Medulla oblongata (tissue), 1 donor: ENCODE measurements at regions not wholly inside any gene's neighbourhood (a gene's known extent, or its start where the extent isn't known, plus 50 kb on each side); places are given as distances from the start of the nearest gene placed in this dataset.

Experiments
- DNase-seq: peaks from one replicate; pipeline ENCODE4 v3.0.0-alpha.2; 2015; ENCODE audit errors: extremely low spot score

GRCh38 chr2:236871500-236872001 lies 214.1 kb upstream of the COPS8 start:
- peak; percentile 84 for DNase-seq

- peak; percentile 42 for DNase-seq
Observed at GRCh38 chr2:236872015-236872414, 213.7 kb upstream of the COPS8 start.

GRCh38 chr2:236872981-236873380 lies 212.7 kb upstream of the COPS8 start:
- no peak for DNase-seq

GRCh38 chr2:236873636-236874035 lies 212.1 kb upstream of the COPS8 start:
- no peak for DNase-seq

GRCh38 chr2:236874866-236875481 lies 210.7 kb upstream of the COPS8 start:
- DNase-seq = no peak

- no peak for DNase-seq
Observed at GRCh38 chr2:236875906-236876505, 209.7 kb upstream of the COPS8 start.

- DNase-seq = no peak
Observed at GRCh38 chr2:236876642-236877041, 209.0 kb upstream of the COPS8 start.

- no peak for DNase-seq
Observed at GRCh38 chr2:236877972-236878371, 207.7 kb upstream of the COPS8 start.

GRCh38 chr2:236879416-236879963 lies 206.2 kb upstream of the COPS8 start:
- no peak for DNase-seq

- no peak for DNase-seq
Observed at GRCh38 chr2:236882074-236882473, 203.6 kb upstream of the COPS8 start.

GRCh38 chr2:236882930-236883329 lies 202.8 kb upstream of the COPS8 start:
- DNase-seq = no peak

- no peak for DNase-seq
Observed at GRCh38 chr2:236883819-236884218, 201.9 kb upstream of the COPS8 start.

GRCh38 chr2:236884569-236885175 lies 201.0 kb upstream of the COPS8 start:
- DNase-seq = no peak

- DNase-seq = no peak
Observed at GRCh38 chr2:236886456-236886855, 199.2 kb upstream of the COPS8 start.

- DNase-seq = no peak
Observed at GRCh38 chr2:236887531-236887930, 198.2 kb upstream of the COPS8 start.

GRCh38 chr2:236887953-236888793 lies 197.5 kb upstream of the COPS8 start:
- no peak for DNase-seq

GRCh38 chr2:236888794-236889780 lies 196.6 kb upstream of the COPS8 start:
- no peak for DNase-seq

- no peak for DNase-seq
Observed at GRCh38 chr2:236889791-236890704, 195.6 kb upstream of the COPS8 start.

- DNase-seq = no peak
Observed at GRCh38 chr2:236892721-236893120, 193.0 kb upstream of the COPS8 start.

- DNase-seq = no peak
Observed at GRCh38 chr2:236894791-236895190, 190.9 kb upstream of the COPS8 start.
